Panc1 (cell line): ENCODE measurements at regions not wholly inside any gene's neighbourhood (a gene's known extent, or its start where the extent isn't known, plus 50 kb on each side); places are given as distances from the start of the nearest gene placed in this dataset.

ENCODE experiments used
- ATAC-seq: fragments of 200-7000 bp; cut with Tn5 transposase; 2 replicates; pipeline ENCODE4 v1.9.1; 2020; ENCODE audit warnings: mild to moderate bottlenecking, moderate library complexity
- BruUV-seq: library from RNA; stranded (reverse); fragments of 400-500 nt; replicated peaks from 2 replicates; lab custom pipeline; 2021; lab: Mats Ljungman, UMichigan
- CTCF ChIA-PET: fragments of 300-600 bp; sonication (Branson Sonifier 250); formaldehyde crosslinking; loops from one replicate; lab custom pipeline; 2022; ENCODE audit warnings: antibody characterized with exemption; lab: Charles Lee
- POLR2A ChIA-PET: fragments of 300-600 bp; sonication (Branson Sonifier 250); formaldehyde crosslinking; loops from one replicate; lab custom pipeline; 2022; ENCODE audit warnings: antibody characterized with exemption; lab: Charles Lee
- DNase-seq: peaks from one replicate; pipeline ENCODE4 v3.0.0-alpha.2; 2010; ENCODE audit warnings: low read depth, low spot score
- H3K27ac ChIP-seq: 2 replicates; pipeline ENCODE4 v1.5.1; 2011; ENCODE audit warnings: mild to moderate bottlenecking, low read length, inconsistent platforms
- H3K27me3 ChIP-seq: fragments of 200-500 bp; sonication (Bioruptor generic); 2 replicates; pipeline ENCODE4 v1.6.0; 2014; ENCODE audit warnings: low read length, inconsistent platforms; ENCODE audit not compliant: control insufficient read depth, insufficient read depth
- H3K36me3 ChIP-seq: fragments of 200-500 bp; sonication (Bioruptor generic); 2 replicates; pipeline ENCODE4 v1.5.1; 2014; ENCODE audit warnings: inconsistent platforms, mild to moderate bottlenecking, low read length, moderate library complexity; ENCODE audit not compliant: control insufficient read depth, insufficient read depth
- H3K4me1 ChIP-seq: 2 replicates; pipeline ENCODE4 v1.5.1; 2011; ENCODE audit warnings: inconsistent platforms, mild to moderate bottlenecking, low read length, moderate library complexity; ENCODE audit not compliant: control insufficient read depth, insufficient read depth
- H3K4me3 ChIP-seq, 2 experiments: 2 replicates each; pipeline ENCODE4 v1.5.1; 2011 to 2012; ENCODE audit warnings: low read depth in 2 of 2, low read length in 2 of 2, mild to moderate bottlenecking in 2 of 2, inconsistent platforms in 1 of 2, moderate library complexity in 1 of 2
- H3K9me3 ChIP-seq: fragments of 200-500 bp; sonication (Bioruptor generic); 2 replicates; pipeline ENCODE4 v1.5.1; 2014; ENCODE audit warnings: low read depth, mild to moderate bottlenecking, inconsistent platforms, low read length, moderate library complexity; ENCODE audit not compliant: control insufficient read depth, insufficient read depth
- POLR2AphosphoS5 ChIP-seq: IDR thresholded peaks from 2 replicates; pipeline ENCODE4 v1.6.1; 2012; ENCODE audit warnings: mild to moderate bottlenecking, low read depth, low read length, moderate library complexity
- SIN3A ChIP-seq: IDR thresholded peaks from 2 replicates; pipeline ENCODE4 v1.6.1; 2012; ENCODE audit warnings: low read depth, mild to moderate bottlenecking, low read length, moderate library complexity, borderline replicate concordance; ENCODE audit not compliant: insufficient read depth
- TCF7L2 ChIP-seq: IDR thresholded peaks from 2 replicates; pipeline ENCODE4 v1.6.1; 2011; ENCODE audit warnings: mild to moderate bottlenecking, low read depth, low read length, inconsistent platforms
- in situ Hi-C: cut with HindIII; loops from 2 replicates; pipeline ENCODE4 v1.10.0; 2016; ENCODE audit warnings: low sequenced_read_pairs, low pct_unique_long_range_greater_than_20kb
- intact Hi-C: fragments of 100-400 bp; cut with micrococcal nuclease; formaldehyde crosslinking; loops from one replicate; pipeline ENCODE4 v1.10.0; 2022; ENCODE audit not compliant: unreplicated experiment
- TF ChIP-seq, protein P1 (sequence below), 2 experiments: IDR thresholded peaks; 2 replicates each; pipeline ENCODE4 v1.6.1; 2011 to 2012; ENCODE audit warnings: low read depth in 2 of 2, control low read depth in 1 of 2, low read length in 1 of 2, mild to moderate bottlenecking in 1 of 2, moderate library complexity in 1 of 2; ENCODE audit not compliant: insufficient read depth in 1 of 2
- TF ChIP-seq, protein P2 (sequence below): fragments of 450-650 bp; IDR thresholded peaks from 2 replicates; pipeline ENCODE4 v1.5.1; 2017; ENCODE audit warnings: mild to moderate bottlenecking

DNA sequence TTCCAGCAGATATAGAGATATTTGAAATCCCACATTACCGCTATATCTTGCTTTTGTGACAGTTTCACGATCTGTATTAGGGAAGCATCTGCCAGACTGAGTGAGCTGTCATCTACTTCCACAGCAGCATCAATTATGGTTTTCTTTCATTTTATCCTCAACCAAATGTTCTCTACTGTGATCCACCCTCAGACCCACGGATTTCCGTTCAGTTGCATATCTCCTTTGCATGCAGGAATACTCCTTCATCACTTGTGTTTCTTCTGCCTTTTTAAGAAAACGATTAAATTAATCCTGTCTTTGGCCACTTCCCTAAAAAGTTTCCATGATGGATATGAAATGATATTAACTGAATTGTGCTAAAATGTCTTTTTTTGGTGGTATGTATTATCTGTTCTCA lies 262.1 kb upstream of the ADGRB3 start:
- CTCF ChIA-PET, result no interaction called here
- TF ChIP-seq, protein P1, sequence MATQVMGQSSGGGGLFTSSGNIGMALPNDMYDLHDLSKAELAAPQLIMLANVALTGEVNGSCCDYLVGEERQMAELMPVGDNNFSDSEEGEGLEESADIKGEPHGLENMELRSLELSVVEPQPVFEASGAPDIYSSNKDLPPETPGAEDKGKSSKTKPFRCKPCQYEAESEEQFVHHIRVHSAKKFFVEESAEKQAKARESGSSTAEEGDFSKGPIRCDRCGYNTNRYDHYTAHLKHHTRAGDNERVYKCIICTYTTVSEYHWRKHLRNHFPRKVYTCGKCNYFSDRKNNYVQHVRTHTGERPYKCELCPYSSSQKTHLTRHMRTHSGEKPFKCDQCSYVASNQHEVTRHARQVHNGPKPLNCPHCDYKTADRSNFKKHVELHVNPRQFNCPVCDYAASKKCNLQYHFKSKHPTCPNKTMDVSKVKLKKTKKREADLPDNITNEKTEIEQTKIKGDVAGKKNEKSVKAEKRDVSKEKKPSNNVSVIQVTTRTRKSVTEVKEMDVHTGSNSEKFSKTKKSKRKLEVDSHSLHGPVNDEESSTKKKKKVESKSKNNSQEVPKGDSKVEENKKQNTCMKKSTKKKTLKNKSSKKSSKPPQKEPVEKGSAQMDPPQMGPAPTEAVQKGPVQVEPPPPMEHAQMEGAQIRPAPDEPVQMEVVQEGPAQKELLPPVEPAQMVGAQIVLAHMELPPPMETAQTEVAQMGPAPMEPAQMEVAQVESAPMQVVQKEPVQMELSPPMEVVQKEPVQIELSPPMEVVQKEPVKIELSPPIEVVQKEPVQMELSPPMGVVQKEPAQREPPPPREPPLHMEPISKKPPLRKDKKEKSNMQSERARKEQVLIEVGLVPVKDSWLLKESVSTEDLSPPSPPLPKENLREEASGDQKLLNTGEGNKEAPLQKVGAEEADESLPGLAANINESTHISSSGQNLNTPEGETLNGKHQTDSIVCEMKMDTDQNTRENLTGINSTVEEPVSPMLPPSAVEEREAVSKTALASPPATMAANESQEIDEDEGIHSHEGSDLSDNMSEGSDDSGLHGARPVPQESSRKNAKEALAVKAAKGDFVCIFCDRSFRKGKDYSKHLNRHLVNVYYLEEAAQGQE (IDR thresholded peaks at IDR 0.05; ENCODE audit: insufficient read depth in 1 of 2, low read depth in 2 of 2, low read length in 1 of 2), result no peak
- TF ChIP-seq TCF7L2, result no peak
- TF ChIP-seq SIN3A, result no peak
- TF ChIP-seq, protein P2, sequence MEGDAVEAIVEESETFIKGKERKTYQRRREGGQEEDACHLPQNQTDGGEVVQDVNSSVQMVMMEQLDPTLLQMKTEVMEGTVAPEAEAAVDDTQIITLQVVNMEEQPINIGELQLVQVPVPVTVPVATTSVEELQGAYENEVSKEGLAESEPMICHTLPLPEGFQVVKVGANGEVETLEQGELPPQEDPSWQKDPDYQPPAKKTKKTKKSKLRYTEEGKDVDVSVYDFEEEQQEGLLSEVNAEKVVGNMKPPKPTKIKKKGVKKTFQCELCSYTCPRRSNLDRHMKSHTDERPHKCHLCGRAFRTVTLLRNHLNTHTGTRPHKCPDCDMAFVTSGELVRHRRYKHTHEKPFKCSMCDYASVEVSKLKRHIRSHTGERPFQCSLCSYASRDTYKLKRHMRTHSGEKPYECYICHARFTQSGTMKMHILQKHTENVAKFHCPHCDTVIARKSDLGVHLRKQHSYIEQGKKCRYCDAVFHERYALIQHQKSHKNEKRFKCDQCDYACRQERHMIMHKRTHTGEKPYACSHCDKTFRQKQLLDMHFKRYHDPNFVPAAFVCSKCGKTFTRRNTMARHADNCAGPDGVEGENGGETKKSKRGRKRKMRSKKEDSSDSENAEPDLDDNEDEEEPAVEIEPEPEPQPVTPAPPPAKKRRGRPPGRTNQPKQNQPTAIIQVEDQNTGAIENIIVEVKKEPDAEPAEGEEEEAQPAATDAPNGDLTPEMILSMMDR, result no peak
- TF ChIP-seq POLR2AphosphoS5, result no peak
- no peak overlapping the region for H3K27ac ChIP-seq

DNA sequence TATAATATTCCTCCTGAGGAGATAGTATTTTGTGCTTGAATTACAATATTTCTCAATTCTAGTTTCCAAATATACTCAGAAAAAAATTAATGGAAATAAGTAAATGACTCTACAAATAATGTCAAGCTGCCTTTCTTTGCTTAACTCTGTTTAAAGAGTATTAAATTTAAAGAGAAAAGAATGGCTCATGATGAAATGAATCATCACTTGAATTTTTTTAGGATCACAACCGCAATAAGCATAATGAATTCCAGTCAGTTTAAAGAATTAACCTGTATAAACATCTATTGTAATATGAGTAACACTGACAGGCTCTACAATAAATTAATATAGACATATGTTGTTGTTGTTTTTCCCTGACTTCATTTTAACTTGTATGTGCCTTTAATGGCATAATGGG lies 266.2 kb upstream of the ADGRB3 start:
- intact Hi-C loops, result no loop called here
- in situ Hi-C loops, result no loop called here
- DNase-seq, result no peak

More for the DNA sequence above, 262.1 kb upstream of the ADGRB3 start:
- intact Hi-C loops (no loop called here), in situ Hi-C loops (no loop called here)
- no peaks in the 10 kb centered on the region for H3K27me3 ChIP-seq
- no peaks in the 10 kb centered on the region for H3K4me1 ChIP-seq
- H3K4me3 ChIP-seq, result no peak overlapping the region
- no peak for DNase-seq
- ATAC-seq, result no peak
- H3K36me3 ChIP-seq, result no peaks in the 10 kb centered on the region
- H3K9me3 ChIP-seq, result no peaks in the 10 kb centered on the region
- no TSS peak for BruUV-seq
- POLR2A ChIA-PET, result no interaction called here

More for the DNA sequence above, 266.2 kb upstream of the ADGRB3 start:
- H3K36me3 ChIP-seq, result no peaks in the 10 kb centered on the region
- H3K9me3 ChIP-seq, result no peaks in the 10 kb centered on the region
- no peaks in the 10 kb centered on the region for H3K4me1 ChIP-seq
- CTCF ChIA-PET, result no interaction called here
- no peaks in the 10 kb centered on the region for H3K27me3 ChIP-seq
- BruUV-seq, result no TSS peak
- POLR2A ChIA-PET, result no interaction called here
- no peak overlapping the region for H3K27ac ChIP-seq
- ATAC-seq, result no peak
- no peak overlapping the region for H3K4me3 ChIP-seq
- TF ChIP-seq TCF7L2 (no peak), SIN3A (no peak), POLR2AphosphoS5 (no peak)
- TF ChIP-seq, protein P2, result no peak
- TF ChIP-seq, protein P1 (IDR thresholded peaks at IDR 0.05; ENCODE audit: insufficient read depth in 1 of 2, low read depth in 2 of 2, low read length in 1 of 2), result no peak
